H1 (cell line): ENCODE measurements at regions not wholly inside any gene's neighbourhood (a gene's known extent, or its start where the extent isn't known, plus 50 kb on each side); places are given as distances from the start of the nearest gene placed in this dataset.

ENCODE experiments used
- ATF2 ChIP-seq: IDR thresholded peaks from 2 replicates; pipeline ENCODE4 v1.6.1; 2012; ENCODE audit warnings: low read length, inconsistent platforms
- CHD1 ChIP-seq: IDR thresholded peaks from 2 replicates; pipeline ENCODE4 v1.6.1; 2012; ENCODE audit warnings: low read depth, low read length, improper control_type of control experiment
- CHD7 ChIP-seq: fragments of 300-600 bp; sonication (generic); IDR thresholded peaks from 2 replicates; pipeline ENCODE4 v1.7.1; 2012; ENCODE audit warnings: low read length, moderate library complexity, mild to moderate bottlenecking, inconsistent platforms; ENCODE audit not compliant: insufficient replicate concordance
- RNF2 ChIP-seq: fragments of 200-900, 300-1000 bp; sonication (generic); IDR thresholded peaks from 2 replicates; pipeline ENCODE4 v1.7.1; 2016; ENCODE audit warnings: borderline replicate concordance, low read depth, mild to moderate bottlenecking, antibody characterized with exemption, low read length; ENCODE audit not compliant: poor library complexity, severe bottlenecking; ENCODE audit errors: missing control alignments
- SRF ChIP-seq: IDR thresholded peaks from 2 replicates; pipeline ENCODE4 v1.6.1; 2011; ENCODE audit warnings: mild to moderate bottlenecking, low read depth, low read length, moderate library complexity
- SUZ12 ChIP-seq: fragments of 200-600 bp; sonication (generic); IDR thresholded peaks from 2 replicates; pipeline ENCODE4 v1.6.1; 2012; ENCODE audit warnings: mild to moderate bottlenecking, inconsistent platforms, low read length, moderate library complexity, mixed read lengths
- TAF7 ChIP-seq: optimal IDR thresholded peaks from 2 replicates; pipeline ENCODE3; 2011; ENCODE audit warnings: low read depth, mild to moderate bottlenecking, inconsistent platforms, low read length, moderate library complexity, borderline replicate concordance

- TF ChIP-seq CHD7: no peak
- TF ChIP-seq TAF7: no peak
- TF ChIP-seq SUZ12: no peak
- no peak for TF ChIP-seq CHD1
- TF ChIP-seq RNF2: no peak
- no peak for TF ChIP-seq ATF2
- no peak for TF ChIP-seq SRF
Measured at GRCh38 chr16:79769270-79769927, 168.9 kb upstream of the MAF start (continued).
